NCI-H1105 (cell line): ENCODE measurements at regions not wholly inside any gene's neighbourhood (a gene's known extent, or its start where the extent isn't known, plus 50 kb on each side); places are given as distances from the start of the nearest gene placed in this dataset.
"Not testable (repeated sequence)": the region's sequence is repeated elsewhere in the genome, so short reads cannot be mapped to it uniquely, and the experiment has no call there.

Experiments
- DNase-seq: peaks from one replicate; lab custom pipeline; 2025; lab: John Stamatoyannopoulos, UW

DNA sequence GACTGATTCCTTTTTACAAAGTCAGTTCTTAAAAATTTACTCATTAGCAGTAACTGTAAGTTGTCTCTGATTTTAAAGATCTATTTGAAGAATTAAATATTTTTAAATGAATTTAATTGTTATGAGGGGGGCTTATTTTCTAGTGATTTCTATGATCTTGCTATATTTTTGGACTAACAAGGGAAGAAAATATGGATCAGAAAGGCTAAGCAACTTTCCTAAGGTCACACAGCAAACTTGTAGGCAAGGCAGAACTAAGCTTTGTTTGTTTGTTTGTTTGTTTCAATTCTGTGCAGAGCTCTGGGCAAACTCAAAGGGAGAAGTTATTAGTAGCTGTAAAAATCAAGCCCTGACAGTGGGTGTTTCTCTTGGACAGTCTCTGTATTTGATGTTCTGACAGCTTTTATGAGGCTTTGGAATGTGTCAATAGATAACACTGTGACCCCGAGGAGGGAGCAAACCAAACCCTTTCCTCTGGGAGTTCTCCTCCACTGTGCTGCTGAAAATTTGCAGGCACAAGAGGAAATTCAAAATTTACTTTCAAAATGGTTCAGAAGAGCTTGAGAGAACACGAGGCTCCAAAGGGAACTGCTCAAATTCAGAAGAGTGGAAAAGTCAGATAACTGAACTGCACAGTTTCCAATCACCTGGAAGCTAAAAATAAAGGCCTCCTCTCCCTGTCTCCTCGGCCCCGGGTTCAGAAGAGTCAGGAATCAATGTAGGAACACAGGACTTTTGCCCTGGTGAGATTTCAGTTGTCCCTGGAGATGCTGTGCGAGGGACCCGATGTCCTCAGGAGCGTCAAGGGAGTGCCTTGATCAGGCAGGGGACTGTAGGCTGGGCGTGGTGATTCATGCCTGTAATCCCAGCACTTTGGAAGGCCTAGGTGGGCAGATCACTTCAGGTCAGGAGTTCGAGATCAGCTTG is 325.7 kb downstream of the GATA3 start:
- DNase-seq = no peak

GRCh38 chr10:8380833-8381496 is 326.5 kb downstream of the GATA3 start:
- no peak for DNase-seq

DNA sequence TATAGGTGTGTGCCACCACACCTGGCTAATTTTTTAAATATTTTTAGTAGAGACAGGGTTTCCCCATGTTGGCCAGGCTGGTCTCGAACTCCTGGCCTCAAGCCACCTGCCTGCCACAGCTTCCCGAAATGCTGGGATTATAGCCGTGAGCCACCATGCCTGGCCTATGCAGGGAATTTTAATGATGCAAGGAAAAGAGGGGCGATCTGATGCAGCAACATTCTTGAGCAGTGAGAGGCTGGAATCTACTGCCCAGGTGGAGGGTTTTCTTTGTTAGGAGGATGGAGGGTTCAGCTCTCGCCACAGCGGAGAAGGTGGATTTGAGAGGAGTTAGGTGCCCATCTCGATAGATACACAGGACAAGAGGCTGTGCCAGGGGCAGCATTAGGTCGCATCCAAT is 332.3 kb downstream of the GATA3 start:
- DNase-seq = no peak

GRCh38 chr10:8389630-8390029 is 335.1 kb downstream of the GATA3 start:
- no peak for DNase-seq

DNA sequence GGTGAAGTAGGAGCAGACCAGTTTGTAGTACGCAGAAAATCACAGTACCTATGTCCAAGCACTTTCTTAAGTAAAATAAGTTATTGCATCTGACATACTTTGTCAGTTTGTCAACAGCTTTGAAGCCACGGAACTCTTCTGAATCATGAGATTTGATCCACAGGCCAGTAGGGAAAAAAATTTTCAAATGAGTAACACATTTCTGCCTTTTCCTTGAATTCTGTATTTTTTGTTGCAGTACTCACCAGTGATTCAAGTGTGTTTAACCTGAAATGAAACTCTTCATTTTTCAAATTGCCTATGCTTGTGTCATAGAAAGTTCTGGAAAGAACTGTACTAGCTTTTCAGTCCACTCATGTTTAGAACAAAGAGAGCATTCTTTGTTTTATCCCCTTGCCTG is 337.7 kb downstream of the GATA3 start:
- no peak for DNase-seq

DNA sequence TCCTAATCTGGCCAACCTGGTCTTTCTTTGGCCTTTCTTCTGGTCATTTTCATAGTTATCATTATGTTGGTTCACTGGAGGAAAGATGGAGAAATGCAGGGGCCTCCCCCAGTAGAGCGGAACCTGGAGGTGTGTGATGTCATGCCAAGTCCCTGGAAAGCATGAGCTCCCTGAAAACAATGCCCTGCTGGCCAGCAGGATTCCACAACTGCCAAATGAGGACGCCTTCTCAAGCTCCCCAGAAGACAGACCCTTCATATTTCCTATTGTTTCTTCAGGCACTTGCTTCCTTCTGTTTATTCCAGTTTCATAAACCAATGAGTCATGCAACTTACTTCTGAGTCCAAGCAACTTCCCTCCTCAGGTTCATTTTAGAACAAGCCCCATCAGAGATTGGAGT is 339.0 kb downstream of the GATA3 start:
- DNase-seq = no peak

DNA sequence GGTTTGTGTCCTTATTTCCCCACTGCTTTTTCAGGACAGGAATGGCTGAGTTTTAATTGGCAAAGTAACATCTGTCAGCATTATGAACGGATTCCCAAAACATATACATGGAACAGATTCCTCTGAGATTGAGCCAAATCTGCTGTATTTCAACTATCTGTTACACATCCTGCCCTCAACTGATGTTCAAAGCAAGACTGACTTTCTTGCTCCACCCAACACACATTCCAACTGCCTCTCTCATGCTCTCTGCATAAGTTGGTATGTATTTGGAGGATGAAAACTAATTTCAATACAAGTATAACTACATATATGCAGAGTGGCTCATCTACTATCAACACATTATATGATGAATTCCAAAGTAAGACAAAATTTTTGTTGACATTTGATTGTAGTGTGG is 342.2 kb downstream of the GATA3 start:
- DNase-seq = no peak

GRCh38 chr10:8398771-8399170 is 344.3 kb downstream of the GATA3 start:
- DNase-seq = no peak

- DNase-seq = no peak
These were observed 345.7 kb downstream of the GATA3 start for GRCh38 chr10:8400151-8400550.

DNA sequence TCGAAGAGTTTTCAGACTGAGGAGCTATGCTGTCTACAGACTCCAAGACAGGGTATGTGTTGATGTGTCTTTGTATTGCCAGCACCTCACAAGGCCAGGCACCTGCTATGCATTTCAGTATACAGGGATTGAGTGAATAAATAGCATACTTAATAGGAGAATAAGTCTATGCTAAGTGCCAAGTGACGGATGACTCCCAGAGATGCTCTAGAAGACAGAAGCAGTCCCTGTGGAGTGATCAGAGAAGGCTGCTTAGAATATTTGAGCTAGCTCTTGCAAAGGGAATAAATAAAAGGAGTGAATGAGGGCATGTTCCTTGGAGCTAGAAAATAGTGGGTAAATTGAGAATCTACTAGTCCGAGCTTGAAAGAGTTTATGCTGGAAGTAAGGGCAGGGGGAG is 346.4 kb downstream of the GATA3 start:
- DNase-seq = no peak

- DNase-seq = no peak
These were observed 347.0 kb downstream of the GATA3 start for GRCh38 chr10:8401531-8401930.

DNA sequence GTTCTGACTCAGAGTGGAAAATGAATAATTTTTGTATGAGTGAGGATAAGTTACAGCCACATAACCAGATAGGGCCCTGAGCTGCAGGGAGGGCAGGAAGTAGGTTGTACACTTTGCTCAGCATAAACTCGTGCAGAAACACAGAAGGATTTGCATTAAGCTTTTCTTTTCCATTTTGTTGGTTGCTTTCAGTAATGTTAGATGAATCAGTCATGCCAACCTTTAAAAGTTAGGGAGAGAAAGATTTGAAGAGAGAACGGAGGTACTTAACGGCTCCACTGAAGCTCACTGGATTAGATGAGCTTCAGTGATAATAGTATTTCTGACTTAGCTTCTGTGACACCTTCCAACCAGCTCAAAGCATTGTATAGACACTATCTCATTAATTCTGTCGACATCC is 348.1 kb downstream of the GATA3 start:
- no peak for DNase-seq

- no peak for DNase-seq
These were observed 349.4 kb downstream of the GATA3 start for GRCh38 chr10:8403711-8404371.

GRCh38 chr10:8404721-8405120 is 350.2 kb downstream of the GATA3 start:
- no peak for DNase-seq

DNA sequence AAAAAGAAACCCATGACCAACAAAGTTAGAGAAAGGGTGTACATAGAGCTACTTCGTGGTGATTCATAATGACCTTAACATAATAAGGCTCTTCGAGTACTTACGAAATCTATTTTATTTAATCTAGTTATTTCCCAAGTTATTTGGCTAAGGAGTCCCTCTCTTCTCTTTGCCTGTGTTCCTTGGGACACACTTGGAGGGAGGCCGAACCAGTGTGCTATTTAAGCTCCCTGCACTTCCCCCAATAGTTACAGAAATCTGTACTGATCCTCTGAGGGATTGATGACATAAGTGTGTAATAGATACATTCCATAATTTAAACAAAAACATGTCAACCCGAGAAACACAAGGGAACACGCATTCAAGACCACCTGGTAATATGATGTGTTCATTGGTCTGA is 351.1 kb downstream of the GATA3 start:
- DNase-seq = no peak

DNA sequence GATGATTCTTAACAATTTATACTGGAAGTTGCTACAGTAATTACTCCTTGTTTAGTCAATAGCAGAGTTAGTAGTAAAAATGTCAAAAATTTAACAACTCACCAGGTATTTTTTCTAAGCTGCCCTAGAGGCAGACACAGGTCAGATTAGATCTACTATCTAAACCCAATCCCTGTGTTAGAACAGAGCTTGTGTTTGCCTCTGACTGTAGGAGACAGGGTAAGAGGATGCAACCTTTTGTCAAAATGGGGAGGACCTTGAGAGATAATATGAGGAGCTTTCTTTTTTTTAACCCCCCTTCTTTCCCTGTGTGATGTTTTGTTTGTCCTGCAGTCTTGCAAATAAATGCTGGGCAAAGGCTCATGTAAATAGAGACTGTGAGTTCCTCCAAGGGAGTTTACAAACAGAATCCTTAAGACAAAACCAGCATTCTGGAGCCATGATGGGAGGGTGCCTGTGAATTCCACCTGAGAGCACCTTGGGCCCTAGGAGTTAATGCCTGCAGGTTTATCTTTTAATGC is 353.1 kb downstream of the GATA3 start:
- DNase-seq = no peak

- no peak for DNase-seq
These were observed 356.0 kb downstream of the GATA3 start for GRCh38 chr10:8410506-8410905.

DNA sequence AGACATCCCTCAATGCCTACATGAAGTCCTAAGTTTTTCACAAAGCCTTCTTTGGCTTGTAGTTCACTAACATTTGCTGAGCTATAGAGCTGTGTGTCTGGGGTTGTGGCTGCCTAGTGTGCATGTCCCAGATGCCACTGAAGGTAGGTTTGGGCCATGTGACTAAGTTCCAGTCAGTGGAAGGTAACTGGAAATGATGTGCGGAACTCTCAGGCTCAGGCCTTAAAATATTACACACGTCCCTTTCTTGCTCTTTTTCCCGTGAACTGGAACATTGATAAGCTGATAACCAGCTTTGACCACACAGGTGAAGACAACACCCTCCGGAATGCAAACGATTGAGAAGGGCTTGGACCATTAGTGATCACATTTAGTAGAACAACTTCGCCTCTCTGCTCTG is 358.1 kb downstream of the GATA3 start:
- DNase-seq = no peak

DNA sequence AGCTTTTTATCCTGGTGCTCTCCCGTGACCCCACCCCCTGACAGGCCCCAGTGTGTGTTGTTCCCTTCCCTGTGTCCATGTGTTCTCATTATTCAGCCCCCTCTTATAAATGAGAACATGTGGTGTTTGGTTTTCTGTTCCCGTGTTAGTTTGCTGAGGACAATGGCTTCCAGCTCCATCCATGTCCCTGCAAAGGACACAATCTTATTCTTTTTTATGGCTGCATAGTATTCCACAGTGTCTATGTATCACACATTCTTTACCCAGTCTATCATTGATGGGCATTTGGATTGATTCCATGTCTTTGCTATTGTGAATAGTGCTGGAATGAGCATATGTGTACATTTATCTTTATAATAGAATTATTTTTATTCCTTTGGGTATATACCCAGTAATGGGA is 360.5 kb downstream of the GATA3 start:
- not testable (repeated sequence) for DNase-seq

DNA sequence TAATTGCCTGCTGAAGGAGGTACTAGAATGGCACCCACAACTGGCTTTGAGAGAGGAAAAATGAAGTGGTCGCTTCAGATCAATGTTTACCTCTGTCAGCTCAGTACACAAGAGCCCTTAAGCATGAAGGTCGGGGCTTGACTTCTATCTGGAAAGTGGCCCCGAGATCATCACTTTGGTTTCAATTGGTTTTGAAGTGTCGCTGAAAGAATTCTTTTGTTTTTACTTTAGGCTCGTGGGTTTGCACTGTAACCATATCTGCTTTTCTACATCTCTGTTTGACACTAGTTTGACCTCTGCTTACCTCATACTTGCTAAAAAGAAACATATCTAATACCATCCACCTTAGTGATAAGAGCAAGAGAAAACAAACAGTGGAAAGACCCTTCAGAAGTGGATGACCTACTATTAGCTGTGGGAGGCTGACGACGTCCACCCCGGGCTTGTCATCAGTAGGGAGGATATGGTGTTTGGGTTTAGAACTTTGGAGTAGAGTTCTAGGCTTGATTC is 361.8 kb downstream of the GATA3 start:
- no peak for DNase-seq

- DNase-seq = no peak
These were observed 362.3 kb downstream of the GATA3 start for GRCh38 chr10:8416760-8417159.

- no peak for DNase-seq
These were observed 363.1 kb downstream of the GATA3 start for GRCh38 chr10:8417631-8418030.

DNA sequence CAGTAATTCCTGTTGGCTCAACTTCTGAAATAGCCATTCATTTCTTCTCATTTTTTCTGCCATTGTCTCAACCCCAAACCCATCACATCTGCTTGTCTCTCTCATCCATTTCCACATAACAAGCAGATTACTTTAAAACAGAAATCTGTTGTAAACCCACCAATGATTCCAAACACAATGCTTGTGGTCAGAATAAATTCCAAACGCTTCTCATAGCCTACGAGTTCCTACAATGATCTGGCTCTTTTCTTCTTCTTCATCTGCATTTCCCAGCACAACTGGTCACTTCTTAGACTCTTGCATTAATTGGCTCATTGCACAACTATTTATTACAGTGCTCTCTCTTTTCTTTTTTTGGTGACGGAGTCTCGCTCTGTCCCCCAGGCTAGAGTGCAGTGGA is 364.1 kb downstream of the GATA3 start:
- DNase-seq = no peak
